ENCODE measurements at regions not wholly inside any gene's neighbourhood (a gene's known extent, or its start where the extent isn't known, plus 50 kb on each side); places are given as distances from the start of the nearest gene placed in this dataset.

DNA sequence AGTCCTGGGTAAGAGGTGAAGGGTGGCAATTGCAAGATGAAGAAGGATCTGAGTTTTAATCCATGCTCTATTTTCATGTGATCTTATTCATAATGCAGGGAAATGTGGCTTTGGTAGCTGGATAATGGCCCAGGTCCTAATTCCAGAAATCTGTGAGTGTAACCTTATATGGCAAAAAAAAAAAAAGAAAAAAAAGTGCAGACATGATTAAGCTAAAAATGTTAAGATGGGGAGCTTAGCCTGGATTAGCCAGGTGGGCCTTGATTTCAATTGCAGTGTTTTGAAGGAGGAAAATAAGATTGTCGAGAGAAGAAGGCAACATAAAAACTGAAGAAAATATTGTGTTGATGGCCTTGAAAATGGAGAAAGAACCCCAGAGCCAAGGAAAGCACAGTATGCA is 867.7 kb upstream of the HS3ST1 start:
- TF ChIP-seq EP300 (IDR thresholded peaks at IDR 0.05; ENCODE audit: low read length) = no peak
- TF ChIP-seq ZNF274 (IDR thresholded peaks at IDR 0.05; ENCODE audit: borderline replicate concordance, low read depth, low read length) = no peak

All from K562 (cell line).